ENCODE measurements at regions not wholly inside any gene's neighbourhood (a gene's known extent, or its start where the extent isn't known, plus 50 kb on each side); places are given as distances from the start of the nearest gene placed in this dataset.

- Histone ChIP-seq H3K4me1 (ENCODE audit: insufficient read depth, low read length, severe bottlenecking) (no peaks in the 10 kb centered on the region), H3K4me3 (ENCODE audit: low read depth, low read length, poor library complexity, severe bottlenecking) (no peak overlapping the region), H3K79me2 (ENCODE audit: insufficient read depth, low read length) (no peaks in the 10 kb centered on the region), H3K9me3 (ENCODE audit: low read length) (no peaks in the 10 kb centered on the region), H3K27ac (ENCODE audit: low read depth, low read length, poor library complexity, severe bottlenecking) (no peak overlapping the region), H3F3A (ENCODE audit: insufficient read depth, low read length) (no peaks in the 10 kb centered on the region), H3K9ac (ENCODE audit: low read length) (no peak overlapping the region), H3K36me3 (ENCODE audit: insufficient read depth, low read length) (no peaks in the 10 kb centered on the region), H4K20me1 (ENCODE audit: insufficient read depth, low read length) (no peaks in the 10 kb centered on the region), H2AFZ (ENCODE audit: low read length) (no peak overlapping the region), H3K9me2 (ENCODE audit: low read depth, low read length) (no peaks in the 10 kb centered on the region), H3K27me3 (ENCODE audit: insufficient read depth, low read length) (no peaks in the 10 kb centered on the region), H3K4me2 (ENCODE audit: low read length) (no peak overlapping the region)
- TF ChIP-seq EZH2 (IDR thresholded peaks at IDR 0.05; ENCODE audit: borderline replicate concordance, low read length) (no peak), CTCF (IDR thresholded peaks at IDR 0.05; ENCODE audit: low read length) (no peak)
Measured at GRCh38 chr11:80638296-80638695, 1197.5 kb upstream of the TENM4 start.

GRCh38 chr11:80637571-80637970 lies 1196.7 kb upstream of the TENM4 start:
- Histone ChIP-seq H3K9me3 (ENCODE audit: low read length) (no peaks in the 10 kb centered on the region), H4K20me1 (ENCODE audit: insufficient read depth, low read length) (no peaks in the 10 kb centered on the region), H3K36me3 (ENCODE audit: insufficient read depth, low read length) (no peaks in the 10 kb centered on the region), H3K4me3 (ENCODE audit: low read depth, low read length, poor library complexity, severe bottlenecking) (no peak overlapping the region), H3K9ac (ENCODE audit: low read length) (no peak overlapping the region), H3K9me2 (ENCODE audit: low read depth, low read length) (no peaks in the 10 kb centered on the region), H3F3A (ENCODE audit: insufficient read depth, low read length) (no peaks in the 10 kb centered on the region), H3K27me3 (ENCODE audit: insufficient read depth, low read length) (no peaks in the 10 kb centered on the region), H2AFZ (ENCODE audit: low read length) (no peak overlapping the region), H3K79me2 (ENCODE audit: insufficient read depth, low read length) (no peaks in the 10 kb centered on the region), H3K4me1 (ENCODE audit: insufficient read depth, low read length, severe bottlenecking) (no peaks in the 10 kb centered on the region), H3K27ac (ENCODE audit: low read depth, low read length, poor library complexity, severe bottlenecking) (no peak overlapping the region), H3K4me2 (ENCODE audit: low read length) (no peak overlapping the region)
- TF ChIP-seq CTCF (IDR thresholded peaks at IDR 0.05; ENCODE audit: low read length) (no peak), EZH2 (IDR thresholded peaks at IDR 0.05; ENCODE audit: borderline replicate concordance, low read length) (no peak)

- H3K4me3 ChIP-seq (ENCODE audit: low read depth, low read length, poor library complexity, severe bottlenecking): no peak overlapping the region
- no peaks in the 10 kb centered on the region for H3K36me3 ChIP-seq (ENCODE audit: insufficient read depth, low read length)
- H2AFZ ChIP-seq (ENCODE audit: low read length): no peak overlapping the region
- no peak overlapping the region for H3K27ac ChIP-seq (ENCODE audit: low read depth, low read length, poor library complexity, severe bottlenecking)
- H3K4me1 ChIP-seq (ENCODE audit: insufficient read depth, low read length, severe bottlenecking): no peaks in the 10 kb centered on the region
- H3K4me2 ChIP-seq (ENCODE audit: low read length): no peak overlapping the region
- H3K79me2 ChIP-seq (ENCODE audit: insufficient read depth, low read length): no peaks in the 10 kb centered on the region
- H3K9me2 ChIP-seq (ENCODE audit: low read depth, low read length): no peaks in the 10 kb centered on the region
- H3K9ac ChIP-seq (ENCODE audit: low read length): no peak overlapping the region
- TF ChIP-seq CTCF (IDR thresholded peaks at IDR 0.05; ENCODE audit: low read length) (no peak), EZH2 (IDR thresholded peaks at IDR 0.05; ENCODE audit: borderline replicate concordance, low read length) (no peak)
- H3K9me3 ChIP-seq (ENCODE audit: low read length): no peaks in the 10 kb centered on the region
- no peaks in the 10 kb centered on the region for H4K20me1 ChIP-seq (ENCODE audit: insufficient read depth, low read length)
- H3F3A ChIP-seq (ENCODE audit: insufficient read depth, low read length): no peaks in the 10 kb centered on the region
- no peaks in the 10 kb centered on the region for H3K27me3 ChIP-seq (ENCODE audit: insufficient read depth, low read length)
Measured at GRCh38 chr11:80636999-80637398, 1196.2 kb upstream of the TENM4 start.

Data from OCI-LY1 (cell line).